WTC11 (cell line): ENCODE measurements at regions not wholly inside any gene's neighbourhood (a gene's known extent, or its start where the extent isn't known, plus 50 kb on each side); places are given as distances from the start of the nearest gene placed in this dataset.

Experiments
- ATAC-seq: fragments of 200-7000 bp; cut with Tn5 transposase; 2 replicates; pipeline ENCODE4 v1.10.0; 2021; ENCODE audit warnings: mild to moderate bottlenecking, moderate library complexity
- CTCF ChIA-PET: fragments of 300-600 bp; sonication (Branson Sonifier 250); formaldehyde crosslinking; loops from one replicate; lab custom pipeline; 2021; ENCODE audit warnings: antibody characterized with exemption; lab: Charles Lee
- POLR2A ChIA-PET: fragments of 350-600 bp; sonication (Branson Sonifier 250); formaldehyde crosslinking; loops from one replicate; lab custom pipeline; 2021; ENCODE audit warnings: antibody characterized with exemption; lab: Charles Lee
- DNase-seq: peaks from one replicate; pipeline ENCODE4 v3.0.0; 2021; ENCODE audit warnings: low spot score
- H3K27ac Mint-ChIP-seq: 2 replicates; pipeline ENCODE4 v1.8.0; 2021; ENCODE audit warnings: mixed read lengths
- H3K27me3 Mint-ChIP-seq: 2 replicates; pipeline ENCODE4 v1.8.0; 2021; ENCODE audit warnings: low read depth, mild to moderate bottlenecking, moderate library complexity, mixed read lengths
- H3K36me3 Mint-ChIP-seq: 2 replicates; pipeline ENCODE4 v1.8.0; 2021; ENCODE audit warnings: mixed read lengths
- H3K4me1 Mint-ChIP-seq: 2 replicates; pipeline ENCODE4 v1.8.0; 2022; ENCODE audit warnings: mixed read lengths
- H3K4me3 Mint-ChIP-seq: 2 replicates; pipeline ENCODE4 v1.8.0; 2021; ENCODE audit warnings: mild to moderate bottlenecking, moderate library complexity, mixed read lengths
- H3K9me3 Mint-ChIP-seq: 2 replicates; pipeline ENCODE4 v1.8.0; 2021; ENCODE audit warnings: mixed read lengths
- GABPB1 ChIP-seq: sonication (generic); formaldehyde crosslinking; IDR thresholded peaks from 2 replicates; pipeline ENCODE4 v1.8.1; 2023; ENCODE audit warnings: mild to moderate bottlenecking, missing genetic modification reagents
- JUN ChIP-seq: sonication (generic); formaldehyde crosslinking; IDR thresholded peaks from 2 replicates; pipeline ENCODE4 v1.8.0; 2023; ENCODE audit warnings: mild to moderate bottlenecking, missing genetic modification reagents
- KAT7 ChIP-seq: sonication (generic); formaldehyde crosslinking; IDR thresholded peaks from 2 replicates; pipeline ENCODE4 v1.8.1; 2023; ENCODE audit warnings: missing genetic modification reagents, mild to moderate bottlenecking, borderline replicate concordance
- MYBL2 ChIP-seq: sonication (generic); formaldehyde crosslinking; IDR thresholded peaks from 2 replicates; pipeline ENCODE4 v1.8.1; 2023; ENCODE audit warnings: mild to moderate bottlenecking, moderate library complexity, missing genetic modification reagents
- NFATC4 ChIP-seq: fragments of 250-450 bp; sonication (Bioruptor Pico); IDR thresholded peaks from 2 replicates; pipeline ENCODE4 v1.9.0; 2021; ENCODE audit warnings: mild to moderate bottlenecking
- NFYB ChIP-seq: sonication (generic); formaldehyde crosslinking; conservative IDR thresholded peaks from 2 replicates; pipeline ENCODE4 v1.8.0; 2022; ENCODE audit warnings: low read depth, missing genetic modification reagents
- ZNF263 ChIP-seq: sonication (generic); formaldehyde crosslinking; IDR thresholded peaks from 2 replicates; pipeline ENCODE4 v1.8.1; 2022; ENCODE audit warnings: low read depth, mild to moderate bottlenecking, moderate library complexity, missing genetic modification reagents
- ZNF416 ChIP-seq: fragments of 250-450 bp; sonication (Bioruptor Pico); IDR thresholded peaks from 2 replicates; pipeline ENCODE4 v1.9.0; 2021; ENCODE audit warnings: mild to moderate bottlenecking, inconsistent platforms
- TF ChIP-seq, protein P1 (sequence below): sonication (generic); formaldehyde crosslinking; IDR thresholded peaks from 2 replicates; pipeline ENCODE4 v1.8.1; 2023; ENCODE audit warnings: mild to moderate bottlenecking, missing genetic modification reagents
- TF ChIP-seq, protein P2 (sequence below): fragments of 250-450 bp; sonication (Bioruptor Pico); IDR thresholded peaks from 2 replicates; pipeline ENCODE4 v1.9.0; 2021; ENCODE audit warnings: mild to moderate bottlenecking, borderline replicate concordance
- TF ChIP-seq, protein P3 (sequence below): fragments of 250-450 bp; sonication (Bioruptor Pico); IDR thresholded peaks from 2 replicates; pipeline ENCODE4 v2.1.2; 2022; ENCODE audit warnings: mild to moderate bottlenecking, moderate library complexity
- TF ChIP-seq, protein P4 (sequence below): sonication (generic); formaldehyde crosslinking; IDR thresholded peaks from 2 replicates; pipeline ENCODE4 v1.8.1; 2023; ENCODE audit warnings: mild to moderate bottlenecking, moderate library complexity, missing genetic modification reagents
- TF ChIP-seq, protein P5 (sequence below): sonication (generic); formaldehyde crosslinking; IDR thresholded peaks from 2 replicates; pipeline ENCODE4 v1.8.0; 2022; ENCODE audit warnings: mild to moderate bottlenecking, missing genetic modification reagents
- TF ChIP-seq, protein P6 (sequence below): sonication (generic); formaldehyde crosslinking; IDR thresholded peaks from 2 replicates; pipeline ENCODE4 v1.8.1; 2022; ENCODE audit warnings: mild to moderate bottlenecking, missing genetic modification reagents, moderate library complexity, borderline replicate concordance

DNA sequence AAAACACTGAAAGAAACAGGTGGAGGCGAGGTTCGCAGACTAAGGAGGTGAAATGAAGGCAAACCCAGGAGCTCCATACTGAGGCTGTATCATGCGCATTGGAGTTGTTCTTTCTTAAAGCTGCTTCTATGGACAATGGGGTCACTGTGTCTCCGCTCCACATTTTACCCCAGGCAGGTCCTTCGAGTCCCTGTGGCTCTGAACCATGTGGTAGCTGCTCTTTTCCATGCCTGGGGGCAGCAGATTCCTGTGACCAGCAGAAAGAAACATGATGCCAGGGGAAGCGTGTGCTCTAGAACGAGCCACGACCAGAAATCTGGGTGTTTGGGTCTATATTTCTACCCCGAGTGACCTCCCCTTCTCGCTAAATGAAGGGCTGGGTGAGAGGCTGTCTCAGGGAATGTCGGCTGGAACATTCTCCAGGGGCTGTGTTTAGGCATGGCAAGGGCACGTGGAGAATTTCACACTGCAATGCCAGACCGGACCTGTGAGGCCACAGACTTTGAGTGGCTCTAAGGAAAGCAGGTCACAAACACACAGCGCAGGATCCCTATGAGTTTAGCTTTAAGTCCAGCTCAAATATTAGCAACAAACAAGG, 95.7 kb upstream of the IRS2 start:
- no peaks in the 10 kb centered on the region for H3K36me3 Mint-ChIP-seq
- no peak for DNase-seq
- no peaks in the 10 kb centered on the region for H3K9me3 Mint-ChIP-seq
- no peak overlapping the region for H3K27ac Mint-ChIP-seq
- no peaks in the 10 kb centered on the region for H3K4me1 Mint-ChIP-seq
- H3K4me3 Mint-ChIP-seq: no peak overlapping the region
- ChIA-PET POLR2A (interaction anchor here (0.9 kb wide), 1 partner anchor 1374 kb away, joined by 3 read pairs; no protein-coding TSS in a partner anchor), CTCF (no interaction called here)
- no peaks in the 10 kb centered on the region for H3K27me3 Mint-ChIP-seq
- no peak for ATAC-seq
- TF ChIP-seq, protein P1, sequence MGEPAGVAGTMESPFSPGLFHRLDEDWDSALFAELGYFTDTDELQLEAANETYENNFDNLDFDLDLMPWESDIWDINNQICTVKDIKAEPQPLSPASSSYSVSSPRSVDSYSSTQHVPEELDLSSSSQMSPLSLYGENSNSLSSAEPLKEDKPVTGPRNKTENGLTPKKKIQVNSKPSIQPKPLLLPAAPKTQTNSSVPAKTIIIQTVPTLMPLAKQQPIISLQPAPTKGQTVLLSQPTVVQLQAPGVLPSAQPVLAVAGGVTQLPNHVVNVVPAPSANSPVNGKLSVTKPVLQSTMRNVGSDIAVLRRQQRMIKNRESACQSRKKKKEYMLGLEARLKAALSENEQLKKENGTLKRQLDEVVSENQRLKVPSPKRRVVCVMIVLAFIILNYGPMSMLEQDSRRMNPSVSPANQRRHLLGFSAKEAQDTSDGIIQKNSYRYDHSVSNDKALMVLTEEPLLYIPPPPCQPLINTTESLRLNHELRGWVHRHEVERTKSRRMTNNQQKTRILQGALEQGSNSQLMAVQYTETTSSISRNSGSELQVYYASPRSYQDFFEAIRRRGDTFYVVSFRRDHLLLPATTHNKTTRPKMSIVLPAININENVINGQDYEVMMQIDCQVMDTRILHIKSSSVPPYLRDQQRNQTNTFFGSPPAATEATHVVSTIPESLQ (CRISPR knock-in tag): no peak
- no peak for TF ChIP-seq NFYB
- TF ChIP-seq, protein P2, sequence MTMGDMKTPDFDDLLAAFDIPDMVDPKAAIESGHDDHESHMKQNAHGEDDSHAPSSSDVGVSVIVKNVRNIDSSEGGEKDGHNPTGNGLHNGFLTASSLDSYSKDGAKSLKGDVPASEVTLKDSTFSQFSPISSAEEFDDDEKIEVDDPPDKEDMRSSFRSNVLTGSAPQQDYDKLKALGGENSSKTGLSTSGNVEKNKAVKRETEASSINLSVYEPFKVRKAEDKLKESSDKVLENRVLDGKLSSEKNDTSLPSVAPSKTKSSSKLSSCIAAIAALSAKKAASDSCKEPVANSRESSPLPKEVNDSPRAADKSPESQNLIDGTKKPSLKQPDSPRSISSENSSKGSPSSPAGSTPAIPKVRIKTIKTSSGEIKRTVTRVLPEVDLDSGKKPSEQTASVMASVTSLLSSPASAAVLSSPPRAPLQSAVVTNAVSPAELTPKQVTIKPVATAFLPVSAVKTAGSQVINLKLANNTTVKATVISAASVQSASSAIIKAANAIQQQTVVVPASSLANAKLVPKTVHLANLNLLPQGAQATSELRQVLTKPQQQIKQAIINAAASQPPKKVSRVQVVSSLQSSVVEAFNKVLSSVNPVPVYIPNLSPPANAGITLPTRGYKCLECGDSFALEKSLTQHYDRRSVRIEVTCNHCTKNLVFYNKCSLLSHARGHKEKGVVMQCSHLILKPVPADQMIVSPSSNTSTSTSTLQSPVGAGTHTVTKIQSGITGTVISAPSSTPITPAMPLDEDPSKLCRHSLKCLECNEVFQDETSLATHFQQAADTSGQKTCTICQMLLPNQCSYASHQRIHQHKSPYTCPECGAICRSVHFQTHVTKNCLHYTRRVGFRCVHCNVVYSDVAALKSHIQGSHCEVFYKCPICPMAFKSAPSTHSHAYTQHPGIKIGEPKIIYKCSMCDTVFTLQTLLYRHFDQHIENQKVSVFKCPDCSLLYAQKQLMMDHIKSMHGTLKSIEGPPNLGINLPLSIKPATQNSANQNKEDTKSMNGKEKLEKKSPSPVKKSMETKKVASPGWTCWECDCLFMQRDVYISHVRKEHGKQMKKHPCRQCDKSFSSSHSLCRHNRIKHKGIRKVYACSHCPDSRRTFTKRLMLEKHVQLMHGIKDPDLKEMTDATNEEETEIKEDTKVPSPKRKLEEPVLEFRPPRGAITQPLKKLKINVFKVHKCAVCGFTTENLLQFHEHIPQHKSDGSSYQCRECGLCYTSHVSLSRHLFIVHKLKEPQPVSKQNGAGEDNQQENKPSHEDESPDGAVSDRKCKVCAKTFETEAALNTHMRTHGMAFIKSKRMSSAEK: no peak
- TF ChIP-seq, protein P3, sequence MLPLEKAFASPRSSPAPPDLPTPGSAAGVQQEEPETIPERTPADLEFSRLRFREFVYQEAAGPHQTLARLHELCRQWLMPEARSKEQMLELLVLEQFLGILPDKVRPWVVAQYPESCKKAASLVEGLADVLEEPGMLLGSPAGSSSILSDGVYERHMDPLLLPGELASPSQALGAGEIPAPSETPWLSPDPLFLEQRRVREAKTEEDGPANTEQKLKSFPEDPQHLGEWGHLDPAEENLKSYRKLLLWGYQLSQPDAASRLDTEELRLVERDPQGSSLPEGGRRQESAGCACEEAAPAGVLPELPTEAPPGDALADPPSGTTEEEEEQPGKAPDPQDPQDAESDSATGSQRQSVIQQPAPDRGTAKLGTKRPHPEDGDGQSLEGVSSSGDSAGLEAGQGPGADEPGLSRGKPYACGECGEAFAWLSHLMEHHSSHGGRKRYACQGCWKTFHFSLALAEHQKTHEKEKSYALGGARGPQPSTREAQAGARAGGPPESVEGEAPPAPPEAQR (CRISPR knock-in tag): no peak
- TF ChIP-seq MYBL2 (CRISPR knock-in tag): no peak
- no peak for TF ChIP-seq JUN (CRISPR knock-in tag)

DNA sequence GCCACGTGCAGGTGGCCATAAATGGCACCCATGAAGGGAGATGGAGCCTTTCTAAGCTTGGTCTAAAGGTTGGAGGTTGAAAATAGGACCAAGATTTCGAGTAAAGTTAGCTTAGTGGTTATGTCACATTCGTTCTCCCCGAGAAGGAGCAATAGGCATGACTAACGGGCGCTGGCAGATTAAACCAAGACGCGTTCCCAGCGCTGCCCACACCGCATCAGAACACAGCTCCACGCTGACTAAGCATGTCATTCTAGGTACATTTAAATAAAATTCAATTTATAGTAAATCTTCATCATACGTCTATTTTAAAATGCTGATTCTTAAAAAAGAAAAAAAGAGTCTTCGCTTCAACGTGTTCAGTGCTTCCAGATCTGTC, 95.0 kb upstream of the IRS2 start:
- DNase-seq (no peak), ATAC-seq (no peak)
- H3K4me3 Mint-ChIP-seq: no peak overlapping the region
- H3K36me3 Mint-ChIP-seq: no peaks in the 10 kb centered on the region
- H3K27me3 Mint-ChIP-seq: no peaks in the 10 kb centered on the region
- no peaks in the 10 kb centered on the region for H3K9me3 Mint-ChIP-seq
- ChIA-PET POLR2A (interaction anchor here (0.9 kb wide), 1 partner anchor 1374 kb away, joined by 3 read pairs; no protein-coding TSS in a partner anchor), CTCF (no interaction called here)
- TF ChIP-seq NFATC4 (CRISPR knock-in tag) (no peak), GABPB1 (no peak)
- TF ChIP-seq, protein P4, sequence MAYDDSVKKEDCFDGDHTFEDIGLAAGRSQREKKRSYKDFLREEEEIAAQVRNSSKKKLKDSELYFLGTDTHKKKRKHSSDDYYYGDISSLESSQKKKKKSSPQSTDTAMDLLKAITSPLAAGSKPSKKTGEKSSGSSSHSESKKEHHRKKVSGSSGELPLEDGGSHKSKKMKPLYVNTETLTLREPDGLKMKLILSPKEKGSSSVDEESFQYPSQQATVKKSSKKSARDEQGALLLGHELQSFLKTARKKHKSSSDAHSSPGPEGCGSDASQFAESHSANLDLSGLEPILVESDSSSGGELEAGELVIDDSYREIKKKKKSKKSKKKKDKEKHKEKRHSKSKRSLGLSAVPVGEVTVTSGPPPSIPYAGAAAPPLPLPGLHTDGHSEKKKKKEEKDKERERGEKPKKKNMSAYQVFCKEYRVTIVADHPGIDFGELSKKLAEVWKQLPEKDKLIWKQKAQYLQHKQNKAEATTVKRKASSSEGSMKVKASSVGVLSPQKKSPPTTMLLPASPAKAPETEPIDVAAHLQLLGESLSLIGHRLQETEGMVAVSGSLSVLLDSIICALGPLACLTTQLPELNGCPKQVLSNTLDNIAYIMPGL (CRISPR knock-in tag): no peak
- no peaks in the 10 kb centered on the region for H3K4me1 Mint-ChIP-seq
- H3K27ac Mint-ChIP-seq: no peak overlapping the region

DNA sequence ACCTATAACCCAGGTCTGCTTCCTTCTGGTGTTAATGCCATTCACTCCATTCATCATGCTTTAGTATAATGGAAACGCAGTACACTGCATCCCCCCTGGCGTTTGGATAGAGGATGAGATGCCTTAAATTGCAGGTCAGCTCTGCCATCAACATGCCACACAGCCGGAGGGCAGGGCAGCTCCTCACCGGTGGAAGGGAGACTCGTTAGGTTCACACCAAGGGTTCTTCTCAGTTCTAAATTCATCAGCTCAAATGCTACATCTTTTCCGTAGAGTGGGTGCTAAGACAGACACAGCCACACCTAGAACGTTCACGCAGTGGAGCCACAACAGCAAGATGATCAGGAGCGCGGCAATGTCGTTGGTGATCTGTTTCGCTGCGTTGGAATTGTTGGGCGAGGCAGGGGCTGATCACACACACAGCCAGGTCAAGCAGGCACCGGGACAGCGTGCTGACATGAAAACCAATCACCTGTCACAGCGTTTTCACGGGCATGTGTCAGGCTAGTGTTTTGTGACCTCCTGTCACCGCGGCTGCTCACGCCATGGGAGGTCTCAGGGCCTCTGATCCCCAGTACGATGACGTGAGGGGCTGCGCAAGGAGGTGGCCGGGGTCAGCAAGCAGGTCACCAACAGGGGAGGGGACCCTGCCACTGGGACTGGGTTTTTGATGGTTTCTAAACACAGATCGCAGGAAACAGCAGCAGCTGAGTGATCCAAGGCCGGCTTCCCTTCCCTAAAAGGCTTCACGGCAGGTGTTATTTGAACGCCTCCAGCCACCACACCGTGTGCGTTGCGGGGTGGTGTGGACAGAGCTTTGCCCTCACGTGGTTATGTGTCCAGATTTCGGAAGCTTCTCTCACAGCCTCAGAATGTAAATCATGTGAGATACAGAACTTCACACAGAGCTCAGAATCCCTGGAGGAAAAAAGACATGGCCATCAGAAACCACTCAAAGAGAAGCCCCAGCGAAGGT, 94.3 kb upstream of the IRS2 start:
- Mint-ChIP-seq H3K36me3 (no peaks in the 10 kb centered on the region), H3K9me3 (no peaks in the 10 kb centered on the region), H3K4me3 (no peak overlapping the region), H3K27me3 (no peaks in the 10 kb centered on the region), H3K27ac (no peak overlapping the region), H3K4me1 (no peaks in the 10 kb centered on the region)
- TF ChIP-seq NFATC4 (CRISPR knock-in tag) (no peak), ZNF263 (CRISPR knock-in tag) (no peak), ZNF416 (CRISPR knock-in tag) (no peak), KAT7 (CRISPR knock-in tag) (no peak)
- TF ChIP-seq, protein P5, sequence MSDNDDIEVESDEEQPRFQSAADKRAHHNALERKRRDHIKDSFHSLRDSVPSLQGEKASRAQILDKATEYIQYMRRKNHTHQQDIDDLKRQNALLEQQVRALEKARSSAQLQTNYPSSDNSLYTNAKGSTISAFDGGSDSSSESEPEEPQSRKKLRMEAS (CRISPR knock-in tag): no peak
- TF ChIP-seq, protein P6, sequence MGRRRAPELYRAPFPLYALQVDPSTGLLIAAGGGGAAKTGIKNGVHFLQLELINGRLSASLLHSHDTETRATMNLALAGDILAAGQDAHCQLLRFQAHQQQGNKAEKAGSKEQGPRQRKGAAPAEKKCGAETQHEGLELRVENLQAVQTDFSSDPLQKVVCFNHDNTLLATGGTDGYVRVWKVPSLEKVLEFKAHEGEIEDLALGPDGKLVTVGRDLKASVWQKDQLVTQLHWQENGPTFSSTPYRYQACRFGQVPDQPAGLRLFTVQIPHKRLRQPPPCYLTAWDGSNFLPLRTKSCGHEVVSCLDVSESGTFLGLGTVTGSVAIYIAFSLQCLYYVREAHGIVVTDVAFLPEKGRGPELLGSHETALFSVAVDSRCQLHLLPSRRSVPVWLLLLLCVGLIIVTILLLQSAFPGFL: no peak
- TF ChIP-seq, protein P4 (CRISPR knock-in tag): no peak
- ChIA-PET CTCF (interaction anchor here (0.8 kb wide), 1 partner anchor 20 kb away, joined by 3 read pairs; no protein-coding TSS in a partner anchor), POLR2A (no interaction called here)
- ATAC-seq (no peak), DNase-seq (no peak)
